DMS 273 treated with DMSO at 0.1 percent for 48 hours (cell line): ENCODE measurements at regions not wholly inside any gene's neighbourhood (a gene's known extent, or its start where the extent isn't known, plus 50 kb on each side); places are given as distances from the start of the nearest gene placed in this dataset.
A peak's percentile ranks its signal among the peaks of the same experiment; 100 is the strongest.
"Not testable (repeated sequence)": the region's sequence is repeated elsewhere in the genome, so short reads cannot be mapped to it uniquely, and the experiment has no call there.

Experiments
- DNase-seq: peaks from one replicate; lab custom pipeline; 2025; lab: John Stamatoyannopoulos, UW

DNA sequence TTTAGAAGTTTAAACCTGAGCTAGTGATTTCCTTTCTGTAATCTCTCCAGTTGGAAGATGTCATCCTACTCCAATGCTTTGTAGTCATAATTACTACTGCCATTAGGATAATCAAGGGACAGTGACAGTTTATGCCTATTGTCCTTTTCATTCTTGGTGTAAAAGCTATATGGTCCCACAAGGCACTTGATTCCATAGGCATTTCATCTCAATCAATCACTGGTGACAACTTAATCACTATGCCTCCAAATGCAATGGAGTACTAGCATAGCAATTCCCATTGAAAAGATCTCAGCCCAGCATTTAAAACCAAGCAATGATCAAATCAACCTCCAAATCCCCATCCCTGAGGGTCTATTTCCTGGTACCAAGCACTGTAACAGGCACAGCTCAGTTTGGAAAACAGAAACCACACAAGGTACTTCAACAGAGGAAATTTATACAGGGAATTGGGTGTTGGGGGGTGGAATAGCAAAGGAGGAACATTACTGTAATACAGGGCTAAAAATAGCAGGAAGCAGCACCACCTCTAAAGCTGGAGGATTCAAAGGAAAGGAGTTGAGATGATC lies 51.0 kb downstream of the FHIP2A start:
- no peak for DNase-seq

DNA sequence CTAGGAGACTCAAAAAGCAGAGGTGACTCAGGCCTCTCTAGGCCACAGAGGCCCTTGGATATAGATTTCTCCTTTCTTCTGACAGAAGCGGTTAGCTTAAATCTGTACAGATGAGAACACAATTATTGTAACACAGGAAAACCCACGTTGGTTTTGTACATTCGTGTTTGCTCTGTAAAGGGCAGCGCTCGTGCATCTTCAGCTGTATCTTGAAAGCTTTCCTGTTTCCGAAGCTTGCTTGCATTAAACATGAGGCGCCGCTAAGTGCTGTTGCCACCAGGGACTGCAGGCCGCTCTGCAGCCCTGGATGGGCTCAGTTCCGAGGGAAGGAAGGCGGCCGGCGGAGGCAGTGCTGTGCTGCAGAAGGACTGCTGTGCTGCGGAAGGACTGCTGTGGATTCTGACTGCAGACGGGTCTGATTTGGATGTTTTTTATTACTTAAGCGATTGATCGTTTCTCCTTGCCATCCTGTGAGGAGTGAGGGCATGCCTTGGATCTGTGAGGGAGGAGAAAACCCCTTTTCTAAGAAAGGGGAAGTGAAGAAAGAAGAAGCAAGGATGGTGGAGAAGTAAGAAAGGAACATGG lies 53.3 kb downstream of the FHIP2A start:
- no peak for DNase-seq

DNA sequence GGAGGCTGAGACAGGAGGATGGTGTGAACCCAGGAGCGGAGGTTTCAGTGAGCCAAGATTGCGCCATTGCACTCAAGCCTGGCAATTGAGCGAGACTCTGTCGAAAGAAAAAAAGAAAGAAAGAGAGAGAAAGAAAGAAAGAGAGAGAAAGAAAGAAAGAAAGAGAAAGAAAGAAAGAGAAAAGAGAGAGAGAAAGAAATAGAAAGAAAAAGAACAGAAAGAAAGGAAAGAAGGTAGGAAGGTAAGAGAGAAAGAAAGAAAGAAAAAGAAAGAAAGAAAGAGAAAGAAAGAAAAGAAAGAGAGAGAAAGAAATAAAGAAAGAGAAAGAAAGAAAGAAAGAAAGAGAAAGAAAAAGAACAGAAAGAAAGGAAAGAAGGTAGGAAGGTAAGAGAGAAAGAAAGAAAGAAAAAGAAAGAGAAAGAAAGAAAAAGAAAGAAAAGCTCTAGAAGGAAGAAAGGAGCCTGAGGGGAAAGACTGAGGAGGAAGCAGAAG lies 54.1 kb downstream of the FHIP2A start:
- not testable (repeated sequence) for DNase-seq

DNA sequence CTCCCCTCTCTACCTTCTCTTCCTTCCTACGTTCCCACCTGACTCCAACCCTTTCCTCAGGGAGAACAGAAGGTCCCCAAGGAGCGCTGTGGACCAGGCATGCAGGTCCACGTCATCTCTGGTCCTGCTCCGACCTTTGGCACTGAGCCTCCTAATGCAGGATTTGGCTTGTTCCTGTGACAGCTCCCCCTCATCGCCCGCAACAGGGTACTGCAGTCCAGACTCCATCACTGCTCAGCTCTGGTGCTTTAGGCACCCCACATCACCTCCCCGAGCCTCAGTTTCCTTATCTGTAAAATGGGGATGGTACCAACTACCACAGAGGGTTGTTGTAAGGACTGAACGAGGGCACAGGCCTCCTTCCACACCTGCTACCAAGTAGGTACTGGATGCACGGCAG lies 54.6 kb downstream of the FHIP2A start:
- DNase-seq = no peak

DNA sequence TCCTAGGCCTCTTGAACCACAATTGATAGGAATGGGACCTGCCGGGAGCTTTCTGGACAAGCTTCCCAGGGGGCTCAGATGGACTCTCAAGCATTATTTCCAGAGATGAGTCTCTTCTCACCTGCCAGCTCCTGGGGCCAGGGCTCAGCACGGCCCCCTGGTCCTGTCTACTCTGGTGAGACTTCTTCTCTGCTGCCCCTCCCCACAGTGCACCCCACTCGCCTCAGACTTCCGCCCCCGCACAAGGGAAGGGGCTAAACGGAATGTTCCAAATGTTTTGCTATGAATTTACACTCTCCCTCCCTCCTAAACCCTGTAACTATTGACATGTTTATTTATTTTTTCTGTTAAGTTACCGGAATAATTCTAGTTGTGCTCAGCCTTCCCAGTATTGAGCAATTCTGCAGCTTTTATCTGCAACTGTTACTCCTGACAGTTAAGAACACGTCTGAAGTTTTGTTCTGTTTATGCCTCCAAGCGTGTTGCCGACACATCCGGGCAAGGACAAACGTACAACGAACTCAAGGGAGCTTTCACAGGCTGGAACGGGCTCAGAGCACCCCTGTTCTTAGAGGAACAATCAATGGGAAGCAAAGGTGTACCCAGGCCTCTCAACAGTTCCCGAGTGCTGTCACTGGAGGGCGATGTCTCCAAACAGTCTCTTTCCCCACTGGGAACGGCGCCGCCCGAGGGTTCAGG lies 55.2 kb downstream of the FHIP2A start:
- no peak for DNase-seq

DNA sequence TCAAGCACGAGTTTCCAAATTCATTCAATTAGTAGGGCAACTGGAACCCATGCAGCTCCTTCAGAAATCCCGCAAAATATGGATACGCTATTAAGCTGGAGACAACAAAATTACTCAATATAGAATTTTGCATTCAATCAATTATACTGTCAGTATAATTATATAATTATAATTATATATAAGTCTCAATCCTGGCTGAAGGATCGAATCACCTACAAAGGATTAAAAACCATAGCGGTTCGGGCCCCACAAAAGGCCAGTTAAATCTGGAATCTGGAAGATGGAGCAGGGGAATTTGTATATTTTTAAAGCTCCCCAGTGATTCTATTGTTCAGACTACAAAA lies 55.7 kb downstream of the FHIP2A start:
- DNase-seq = peak; percentile 1

DNA sequence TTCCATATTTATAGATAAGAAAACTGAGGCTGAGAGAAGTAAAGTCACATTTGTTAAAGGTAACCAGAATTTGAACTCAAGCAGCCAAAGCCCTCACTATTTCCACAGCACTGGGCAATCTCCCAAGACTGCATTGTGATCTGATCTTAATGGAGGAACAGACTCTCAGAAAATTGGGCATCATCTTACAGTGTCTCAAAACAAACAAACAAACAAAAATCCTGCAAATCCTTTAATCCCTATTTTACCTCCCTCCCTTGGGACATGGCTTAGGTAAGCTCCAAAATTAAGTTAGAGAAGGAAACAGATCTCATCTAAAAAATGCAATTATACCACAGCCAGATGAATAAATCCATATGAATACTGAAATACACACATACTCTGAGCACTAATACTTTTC lies 57.5 kb downstream of the FHIP2A start:
- no peak for DNase-seq

DNA sequence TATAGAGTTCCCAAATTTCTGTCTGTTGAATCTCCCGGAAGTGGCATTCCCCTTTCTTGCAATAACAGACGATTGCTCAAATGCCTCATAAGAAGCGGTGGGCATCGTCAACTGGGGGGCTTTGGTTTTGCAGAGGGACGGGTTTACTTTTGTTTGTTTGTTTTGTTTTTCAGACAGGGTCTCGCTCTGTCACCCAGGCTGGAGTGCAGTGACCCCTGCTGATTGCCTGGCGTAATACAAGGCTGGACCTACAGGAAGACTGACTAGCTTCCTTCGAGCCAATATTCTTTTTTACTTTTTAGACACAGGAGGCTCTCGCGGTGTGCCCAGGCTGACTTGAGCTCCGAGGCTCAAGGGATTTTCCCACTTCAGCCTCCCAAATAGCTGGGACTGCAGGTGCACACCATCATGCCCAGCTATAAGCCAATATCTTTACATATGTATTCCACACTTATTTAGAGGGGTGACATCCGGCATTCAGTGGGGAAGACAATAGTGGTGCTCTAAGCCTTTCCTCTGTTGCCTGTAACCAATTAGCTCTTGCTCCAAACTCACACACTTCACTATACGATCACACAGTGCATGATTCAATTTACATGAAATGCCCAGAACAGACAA lies 58.1 kb downstream of the FHIP2A start:
- DNase-seq = no peak

DNA sequence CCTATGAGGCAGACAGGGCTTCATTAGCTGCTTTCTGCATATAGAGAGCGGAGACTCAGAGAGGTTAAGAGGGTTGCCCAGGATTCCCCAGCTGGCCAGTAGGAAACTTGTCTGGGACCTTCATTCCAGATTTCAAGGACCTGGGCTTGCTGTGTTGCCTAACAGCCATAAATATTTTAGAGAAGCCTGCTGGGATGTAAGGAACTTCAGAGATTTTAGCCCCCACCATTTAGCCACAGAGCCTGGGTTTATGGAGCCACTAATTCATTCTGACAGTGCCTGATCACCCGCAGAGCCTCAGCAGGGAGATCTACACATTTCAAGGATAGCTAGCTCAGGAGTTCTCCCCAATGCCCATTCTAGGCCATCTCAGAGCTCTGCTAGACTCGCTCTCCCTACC lies 56.6 kb upstream of the TRUB1 start:
- DNase-seq = no peak

DNA sequence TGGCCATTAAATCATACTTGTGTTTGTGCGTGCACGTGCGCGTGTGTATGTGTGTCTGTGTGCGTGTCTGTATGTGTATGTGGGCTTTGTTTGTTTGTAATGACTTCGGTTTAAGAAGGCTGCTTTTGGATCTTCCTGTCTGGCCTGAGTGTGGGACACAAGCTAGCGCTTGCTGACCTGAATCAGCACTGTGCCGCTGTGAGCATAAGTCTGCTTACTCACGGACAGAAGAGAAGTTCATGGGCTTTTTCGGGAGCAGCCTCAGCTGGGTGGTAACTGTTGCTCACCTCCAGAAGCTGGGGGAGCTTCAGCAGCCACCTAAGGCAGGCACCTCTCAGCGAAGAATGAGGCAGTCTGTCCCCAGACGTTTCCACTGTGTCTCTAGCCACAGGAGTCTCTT lies 56.1 kb upstream of the TRUB1 start:
- DNase-seq = no peak

DNA sequence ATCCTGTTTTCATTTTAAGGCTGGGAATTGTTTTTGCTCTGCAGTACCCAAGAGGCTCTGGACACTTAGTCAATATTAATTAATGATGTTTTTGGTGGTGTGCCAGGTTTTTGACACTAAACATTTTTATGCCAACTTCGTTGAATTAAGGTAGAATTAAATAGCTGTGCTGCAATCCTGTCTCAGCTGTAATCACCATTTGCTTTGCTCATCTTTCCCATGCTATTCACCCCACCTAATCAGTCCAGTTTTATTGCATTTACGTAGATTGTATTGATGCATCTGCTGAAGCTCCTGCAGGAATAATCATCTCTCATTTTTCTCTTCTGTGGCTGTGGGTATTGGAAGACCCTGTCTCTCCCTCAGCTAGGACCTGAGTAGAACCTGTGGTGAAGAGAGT lies 52.6 kb upstream of the TRUB1 start:
- DNase-seq = no peak
